ENCODE measurements at regions not wholly inside any gene's neighbourhood (a gene's known extent, or its start where the extent isn't known, plus 50 kb on each side); places are given as distances from the start of the nearest gene placed in this dataset.

GRCh38 chr3:3499012-3499562 lies 300.1 kb upstream of the LRRN1 start:
- TF ChIP-seq POLR2A (IDR thresholded peaks at IDR 0.05) (no peak), CTCF (IDR thresholded peaks at IDR 0.05) (no peak)
